HL-60/S4 treated with phorbol 12-myristate 13-acetate at 8.2 ng/mL for 4 days and 3 days (cell line): ENCODE measurements at regions not wholly inside any gene's neighbourhood (a gene's known extent, or its start where the extent isn't known, plus 50 kb on each side); places are given as distances from the start of the nearest gene placed in this dataset.

ENCODE experiments used
- in situ Hi-C: fragments of 300-500 bp; cut with MboI; formaldehyde crosslinking; loops from 2 replicates; pipeline ENCODE4 v1.15.0; 2022; ENCODE audit warnings: low sequenced_read_pairs

- in situ Hi-C loops, result no loop called here
Observed at GRCh38 chr5:96287136-96287535, 145.9 kb downstream of the PCSK1 start.

GRCh38 chr5:96285823-96286222, 147.2 kb downstream of the PCSK1 start:
- in situ Hi-C loops, result no loop called here

GRCh38 chr5:96284727-96285389, 148.2 kb downstream of the PCSK1 start:
- in situ Hi-C loops, result no loop called here

- in situ Hi-C loops, result no loop called here
Observed at GRCh38 chr5:96283589-96283988, 149.5 kb downstream of the PCSK1 start.

GRCh38 chr5:96282020-96282419, 151.0 kb downstream of the PCSK1 start:
- in situ Hi-C loops, result no loop called here

GRCh38 chr5:96280946-96281393, 152.1 kb downstream of the PCSK1 start:
- in situ Hi-C loops, result no loop called here

GRCh38 chr5:96279801-96280542, 153.1 kb downstream of the PCSK1 start:
- in situ Hi-C loops, result no loop called here

- in situ Hi-C loops, result no loop called here
Observed at GRCh38 chr5:96278981-96279380, 154.1 kb downstream of the PCSK1 start.

GRCh38 chr5:96275051-96275450, 158.0 kb downstream of the PCSK1 start:
- in situ Hi-C loops, result no loop called here

GRCh38 chr5:96265487-96265886, 167.6 kb downstream of the PCSK1 start:
- in situ Hi-C loops, result no loop called here

GRCh38 chr5:96264047-96264446, 169.0 kb downstream of the PCSK1 start:
- in situ Hi-C loops, result no loop called here

- in situ Hi-C loops, result no loop called here
Observed at GRCh38 chr5:96262105-96262504, 170.9 kb downstream of the PCSK1 start.

- in situ Hi-C loops, result no loop called here
Observed at GRCh38 chr5:96260009-96260408, 173.0 kb downstream of the PCSK1 start.

GRCh38 chr5:96259151-96259772, 173.8 kb downstream of the PCSK1 start:
- in situ Hi-C loops, result no loop called here

- in situ Hi-C loops, result no loop called here
Observed at GRCh38 chr5:96258692-96259091, 174.4 kb downstream of the PCSK1 start.

GRCh38 chr5:96257904-96258303, 175.1 kb downstream of the PCSK1 start:
- in situ Hi-C loops, result no loop called here

- in situ Hi-C loops, result no loop called here
Observed at GRCh38 chr5:96256795-96257470, 176.1 kb downstream of the PCSK1 start.

- in situ Hi-C loops, result no loop called here
Observed at GRCh38 chr5:96254980-96255691, 177.9 kb downstream of the PCSK1 start.

- in situ Hi-C loops, result no loop called here
Observed at GRCh38 chr5:96253140-96253539, 179.9 kb downstream of the PCSK1 start.

GRCh38 chr5:96252596-96252995, 180.5 kb downstream of the PCSK1 start:
- in situ Hi-C loops, result no loop called here

- in situ Hi-C loops, result no loop called here
Observed at GRCh38 chr5:96250782-96251181, 182.3 kb downstream of the PCSK1 start.
